Embryonic facial prominence (tissue), 1 donor: ENCODE measurements at regions not wholly inside any gene's neighbourhood (a gene's known extent, or its start where the extent isn't known, plus 50 kb on each side); places are given as distances from the start of the nearest gene placed in this dataset.
A peak's percentile ranks its signal among the peaks of the same experiment; 100 is the strongest.
"Not testable (repeated sequence)": the region's sequence is repeated elsewhere in the genome, so short reads cannot be mapped to it uniquely, and the experiment has no call there.

Source experiments
- DNase-seq: peaks from one replicate; pipeline ENCODE4 v3.0.0-alpha.2; 2016; ENCODE audit errors: extremely low spot score

- DNase-seq, result no peak
Observed at GRCh38 chr18:6525604-6526003, 110.9 kb upstream of the L3MBTL4 start.

- no peak for DNase-seq
Observed at GRCh38 chr18:6537475-6537874, 122.8 kb upstream of the L3MBTL4 start.

- not testable (repeated sequence) for DNase-seq
Observed at GRCh38 chr18:6541131-6541679, 126.5 kb upstream of the L3MBTL4 start.

GRCh38 chr18:6542296-6542695 lies 127.6 kb upstream of the L3MBTL4 start:
- DNase-seq, result no peak

GRCh38 chr18:6543330-6543908 lies 128.7 kb upstream of the L3MBTL4 start:
- DNase-seq, result peak; percentile 45

GRCh38 chr18:6546229-6546628 lies 131.5 kb upstream of the L3MBTL4 start:
- no peak for DNase-seq

GRCh38 chr18:6547476-6547875 lies 132.8 kb upstream of the L3MBTL4 start:
- no peak for DNase-seq

GRCh38 chr18:6553234-6553900 lies 138.7 kb upstream of the L3MBTL4 start:
- no peak for DNase-seq

GRCh38 chr18:6557057-6557769 lies 142.5 kb upstream of the L3MBTL4 start:
- DNase-seq, result no peak

GRCh38 chr18:6557770-6558248 lies 143.1 kb upstream of the L3MBTL4 start:
- DNase-seq, result no peak

- no peak for DNase-seq
Observed at GRCh38 chr18:6558446-6559156, 143.9 kb upstream of the L3MBTL4 start.

GRCh38 chr18:6559296-6559695 lies 144.6 kb upstream of the L3MBTL4 start:
- DNase-seq, result no peak

- no peak for DNase-seq
Observed at GRCh38 chr18:6561016-6561415, 146.3 kb upstream of the L3MBTL4 start.

GRCh38 chr18:6561420-6561861 lies 146.7 kb upstream of the L3MBTL4 start:
- DNase-seq, result no peak

GRCh38 chr18:6561862-6562291 lies 147.2 kb upstream of the L3MBTL4 start:
- no peak for DNase-seq

GRCh38 chr18:6563896-6564295 lies 149.2 kb upstream of the L3MBTL4 start:
- no peak for DNase-seq

- DNase-seq, result no peak
Observed at GRCh38 chr18:6564950-6565814, 150.5 kb upstream of the L3MBTL4 start.

- no peak for DNase-seq
Observed at GRCh38 chr18:6565815-6566081, 151.0 kb upstream of the L3MBTL4 start.

- DNase-seq, result no peak
Observed at GRCh38 chr18:6566338-6566911, 151.7 kb upstream of the L3MBTL4 start.

- no peak for DNase-seq
Observed at GRCh38 chr18:6569813-6570212, 155.1 kb upstream of the L3MBTL4 start.
